ENCODE measurements at regions not wholly inside any gene's neighbourhood (a gene's known extent, or its start where the extent isn't known, plus 50 kb on each side); places are given as distances from the start of the nearest gene placed in this dataset.
"Not testable (repeated sequence)": the region's sequence is repeated elsewhere in the genome, so short reads cannot be mapped to it uniquely, and the experiment has no call there.

DNA sequence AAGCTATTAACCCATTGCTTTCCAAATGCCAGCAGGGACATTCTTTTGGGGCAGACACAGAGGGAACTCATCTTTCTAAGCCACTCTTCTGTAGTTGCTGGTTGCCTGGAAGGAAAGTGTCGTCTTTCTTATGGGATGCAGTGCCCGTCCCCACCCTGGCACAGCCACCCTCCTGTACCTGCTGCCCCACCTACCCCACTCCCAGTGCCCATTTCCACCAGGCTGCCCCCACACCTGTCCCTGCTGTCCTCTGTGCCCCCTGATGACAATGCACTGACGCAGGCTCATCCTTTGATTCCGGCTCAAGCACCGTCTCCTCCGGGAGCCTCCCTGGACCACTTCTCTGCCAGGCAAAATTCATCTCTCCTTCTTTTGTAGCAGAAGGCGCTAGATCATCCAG lies 190.4 kb upstream of the CDH5 start:
- 78% methylated on average over 6 of the region's 7 CpGs for WGBS (ENCODE audit: insufficient coverage)
- Histone ChIP-seq H3K36me3 (ENCODE audit: control insufficient read depth, insufficient read depth, low read length) (no peaks in the 10 kb centered on the region), H3K27ac (ENCODE audit: low read length) (no peak overlapping the region), H3K4me3 (ENCODE audit: low read length) (no peak overlapping the region), H3K27me3 (ENCODE audit: control insufficient read depth, insufficient read depth, low read length) (no peaks in the 10 kb centered on the region), H3K9me3 (replicated peaks; ENCODE audit: control insufficient read depth, low read depth, low read length) (peaks cover 9% of the 10 kb centered on the region), H3K4me1 (ENCODE audit: control insufficient read depth, insufficient read depth, low read length) (peaks cover 11% of the 10 kb centered on the region)
- DNase-seq = no peak

- Histone ChIP-seq H3K27me3 (ENCODE audit: control insufficient read depth, insufficient read depth, low read length) (no peaks in the 10 kb centered on the region), H3K4me3 (ENCODE audit: low read length) (no peak overlapping the region), H3K9me3 (replicated peaks; ENCODE audit: control insufficient read depth, low read depth, low read length) (peaks cover 9% of the 10 kb centered on the region), H3K27ac (ENCODE audit: low read length) (no peak overlapping the region), H3K36me3 (ENCODE audit: control insufficient read depth, insufficient read depth, low read length) (no peaks in the 10 kb centered on the region), H3K4me1 (ENCODE audit: control insufficient read depth, insufficient read depth, low read length) (peaks cover 11% of the 10 kb centered on the region)
- DNase-seq = no peak
- no CpG with 5 or more reads among the region's 4 CpGs for WGBS (ENCODE audit: insufficient coverage)
Observed at GRCh38 chr16:66175636-66176035, 190.9 kb upstream of the CDH5 start.

GRCh38 chr16:66175058-66175457 lies 191.4 kb upstream of the CDH5 start:
- H3K36me3 ChIP-seq (ENCODE audit: control insufficient read depth, insufficient read depth, low read length) = no peaks in the 10 kb centered on the region
- H3K27ac ChIP-seq (ENCODE audit: low read length) = no peak overlapping the region
- no peaks in the 10 kb centered on the region for H3K27me3 ChIP-seq (ENCODE audit: control insufficient read depth, insufficient read depth, low read length)
- 74% methylated on average over 4 of the region's 5 CpGs for WGBS (ENCODE audit: insufficient coverage)
- H3K9me3 ChIP-seq (replicated peaks; ENCODE audit: control insufficient read depth, low read depth, low read length) = peaks cover 6% of the 10 kb centered on the region
- no peak for DNase-seq
- no peak overlapping the region for H3K4me3 ChIP-seq (ENCODE audit: low read length)
- peaks cover 11% of the 10 kb centered on the region for H3K4me1 ChIP-seq (ENCODE audit: control insufficient read depth, insufficient read depth, low read length)

- H3K9me3 ChIP-seq (replicated peaks; ENCODE audit: control insufficient read depth, low read depth, low read length); H3K27ac ChIP-seq (ENCODE audit: low read length); DNase-seq; H3K36me3 ChIP-seq (ENCODE audit: control insufficient read depth, insufficient read depth, low read length); H3K27me3 ChIP-seq (ENCODE audit: control insufficient read depth, insufficient read depth, low read length); H3K4me3 ChIP-seq (ENCODE audit: low read length): not testable (repeated sequence)
- H3K4me1 ChIP-seq (ENCODE audit: control insufficient read depth, insufficient read depth, low read length) = peaks cover 11% of the 10 kb centered on the region
- 100% methylated on average over 7 of the region's 10 CpGs for WGBS (ENCODE audit: insufficient coverage)
Observed at GRCh38 chr16:66173796-66174195, 192.7 kb upstream of the CDH5 start.

DNA sequence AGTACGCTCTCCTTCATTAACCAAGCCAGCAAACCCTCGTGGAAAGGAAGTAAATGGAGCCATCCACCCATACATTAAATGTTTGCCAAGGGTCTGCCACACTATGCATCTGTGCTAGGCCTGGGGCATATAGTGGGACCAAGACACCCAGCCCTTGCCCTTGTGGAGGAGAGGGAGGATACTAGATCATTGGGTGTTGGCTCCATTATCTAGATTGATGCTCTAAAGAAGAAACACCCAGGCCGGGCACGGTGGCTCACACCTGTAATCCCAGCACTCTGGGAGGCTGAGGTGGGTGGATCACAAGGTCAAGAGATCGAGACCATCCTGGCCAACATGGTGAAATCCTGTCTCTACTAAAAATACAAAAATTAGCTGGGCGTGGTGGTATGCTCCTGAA lies 193.3 kb upstream of the CDH5 start:
- DNase-seq; H3K27me3 ChIP-seq (ENCODE audit: control insufficient read depth, insufficient read depth, low read length); H3K36me3 ChIP-seq (ENCODE audit: control insufficient read depth, insufficient read depth, low read length); H3K4me3 ChIP-seq (ENCODE audit: low read length); H3K27ac ChIP-seq (ENCODE audit: low read length); H3K9me3 ChIP-seq (replicated peaks; ENCODE audit: control insufficient read depth, low read depth, low read length): not testable (repeated sequence)
- peaks cover 11% of the 10 kb centered on the region for H3K4me1 ChIP-seq (ENCODE audit: control insufficient read depth, insufficient read depth, low read length)
- WGBS (ENCODE audit: insufficient coverage) = no CpG with 5 or more reads among the region's 6 CpGs

DNA sequence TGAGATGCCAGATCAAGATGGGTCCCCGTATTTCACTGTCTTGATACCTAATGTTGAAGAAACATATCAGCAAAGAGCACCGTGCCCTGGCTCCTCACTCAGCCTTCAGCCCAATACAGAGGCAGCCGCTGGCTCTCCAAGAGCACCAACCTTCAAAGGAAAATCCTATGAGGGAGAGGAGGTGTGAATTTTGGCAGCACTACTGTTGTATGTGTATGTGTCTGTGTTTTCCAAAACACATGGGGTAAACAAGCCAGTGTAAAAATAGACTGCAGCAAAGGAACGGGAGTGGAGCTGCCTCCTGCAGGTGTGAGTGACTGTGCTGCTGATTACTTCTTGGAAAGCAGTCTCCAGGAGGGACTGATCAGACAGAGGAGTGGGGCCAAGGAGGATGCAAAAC lies 194.0 kb upstream of the CDH5 start:
- no peaks in the 10 kb centered on the region for H3K36me3 ChIP-seq (ENCODE audit: control insufficient read depth, insufficient read depth, low read length)
- no peak overlapping the region for H3K27ac ChIP-seq (ENCODE audit: low read length)
- no peak for DNase-seq
- 44% methylated on average over 2 of the region's 4 CpGs for WGBS (ENCODE audit: insufficient coverage)
- H3K4me3 ChIP-seq (ENCODE audit: low read length) = no peak overlapping the region
- peaks cover 11% of the 10 kb centered on the region for H3K4me1 ChIP-seq (ENCODE audit: control insufficient read depth, insufficient read depth, low read length)
- H3K9me3 ChIP-seq (replicated peaks; ENCODE audit: control insufficient read depth, low read depth, low read length) = no peaks in the 10 kb centered on the region
- no peaks in the 10 kb centered on the region for H3K27me3 ChIP-seq (ENCODE audit: control insufficient read depth, insufficient read depth, low read length)

GRCh38 chr16:66171578-66171977 lies 194.9 kb upstream of the CDH5 start:
- DNase-seq = no peak
- no peaks in the 10 kb centered on the region for H3K36me3 ChIP-seq (ENCODE audit: control insufficient read depth, insufficient read depth, low read length)
- no peaks in the 10 kb centered on the region for H3K27me3 ChIP-seq (ENCODE audit: control insufficient read depth, insufficient read depth, low read length)
- peaks cover 11% of the 10 kb centered on the region for H3K4me1 ChIP-seq (ENCODE audit: control insufficient read depth, insufficient read depth, low read length)
- WGBS (ENCODE audit: insufficient coverage) = 100% methylated on average over 2 of the region's 3 CpGs
- no peak overlapping the region for H3K4me3 ChIP-seq (ENCODE audit: low read length)
- peaks cover 2% of the 10 kb centered on the region for H3K9me3 ChIP-seq (replicated peaks; ENCODE audit: control insufficient read depth, low read depth, low read length)
- H3K27ac ChIP-seq (ENCODE audit: low read length) = no peak overlapping the region

- no peak overlapping the region for H3K27ac ChIP-seq (ENCODE audit: low read length)
- peaks cover 2% of the 10 kb centered on the region for H3K9me3 ChIP-seq (replicated peaks; ENCODE audit: control insufficient read depth, low read depth, low read length)
- DNase-seq = no peak
- H3K4me1 ChIP-seq (ENCODE audit: control insufficient read depth, insufficient read depth, low read length) = peaks cover 11% of the 10 kb centered on the region
- H3K4me3 ChIP-seq (ENCODE audit: low read length) = no peak overlapping the region
- H3K27me3 ChIP-seq (ENCODE audit: control insufficient read depth, insufficient read depth, low read length) = no peaks in the 10 kb centered on the region
- no CpG with 5 or more reads among the region's 3 CpGs for WGBS (ENCODE audit: insufficient coverage)
- no peaks in the 10 kb centered on the region for H3K36me3 ChIP-seq (ENCODE audit: control insufficient read depth, insufficient read depth, low read length)
Observed at GRCh38 chr16:66170989-66171388, 195.5 kb upstream of the CDH5 start.

- DNase-seq = no peak
- Histone ChIP-seq H3K4me1 (ENCODE audit: control insufficient read depth, insufficient read depth, low read length) (peaks cover 5% of the 10 kb centered on the region), H3K27ac (ENCODE audit: low read length) (no peak overlapping the region), H3K4me3 (ENCODE audit: low read length) (no peak overlapping the region), H3K9me3 (replicated peaks; ENCODE audit: control insufficient read depth, low read depth, low read length) (peaks cover 2% of the 10 kb centered on the region), H3K36me3 (ENCODE audit: control insufficient read depth, insufficient read depth, low read length) (no peaks in the 10 kb centered on the region), H3K27me3 (ENCODE audit: control insufficient read depth, insufficient read depth, low read length) (no peaks in the 10 kb centered on the region)
- no CpG with 5 or more reads among the region's 3 CpGs for WGBS (ENCODE audit: insufficient coverage)
Observed at GRCh38 chr16:66169817-66170216, 196.7 kb upstream of the CDH5 start.

- Histone ChIP-seq H3K4me1 (ENCODE audit: control insufficient read depth, insufficient read depth, low read length) (peaks cover 13% of the 10 kb centered on the region), H3K27me3 (ENCODE audit: control insufficient read depth, insufficient read depth, low read length) (no peaks in the 10 kb centered on the region), H3K9me3 (replicated peaks; ENCODE audit: control insufficient read depth, low read depth, low read length) (peaks cover 2% of the 10 kb centered on the region), H3K27ac (ENCODE audit: low read length) (no peak overlapping the region), H3K4me3 (ENCODE audit: low read length) (no peak overlapping the region), H3K36me3 (ENCODE audit: control insufficient read depth, insufficient read depth, low read length) (no peaks in the 10 kb centered on the region)
- DNase-seq = no peak
- 35% methylated on average over 2 of the region's 5 CpGs for WGBS (ENCODE audit: insufficient coverage)
Observed at GRCh38 chr16:66168777-66169176, 197.7 kb upstream of the CDH5 start.

GRCh38 chr16:66167564-66168291 lies 198.8 kb upstream of the CDH5 start:
- WGBS (ENCODE audit: insufficient coverage) = 83% methylated on average over 8 of the region's 12 CpGs

More at GRCh38 chr16:66167564-66168291, 198.8 kb upstream of the CDH5 start:
- Histone ChIP-seq H3K36me3 (ENCODE audit: control insufficient read depth, insufficient read depth, low read length) (no peaks in the 10 kb centered on the region), H3K4me3 (ENCODE audit: low read length) (no peak overlapping the region), H3K9me3 (replicated peaks; ENCODE audit: control insufficient read depth, low read depth, low read length) (peaks cover 2% of the 10 kb centered on the region), H3K27ac (ENCODE audit: low read length) (no peak overlapping the region), H3K27me3 (ENCODE audit: control insufficient read depth, insufficient read depth, low read length) (no peaks in the 10 kb centered on the region), H3K4me1 (ENCODE audit: control insufficient read depth, insufficient read depth, low read length) (peaks cover 13% of the 10 kb centered on the region)
- DNase-seq = no peak

All from muscle of leg (tissue), 3 donors.